ENCODE measurements at regions not wholly inside any gene's neighbourhood (a gene's known extent, or its start where the extent isn't known, plus 50 kb on each side); places are given as distances from the start of the nearest gene placed in this dataset.

- H3K27me3 ChIP-seq (ENCODE audit: insufficient read depth, low read length), result no peaks in the 10 kb centered on the region
- H3K79me2 ChIP-seq (ENCODE audit: control insufficient read depth, insufficient read depth, low read length, unreplicated experiment), result no peaks in the 10 kb centered on the region
- no peak overlapping the region for H3K4me3 ChIP-seq (ENCODE audit: low read depth, low read length)
- no peaks in the 10 kb centered on the region for H3K4me1 ChIP-seq (ENCODE audit: control insufficient read depth, insufficient read depth, low read length, unreplicated experiment)
- H2AFZ ChIP-seq (ENCODE audit: low read length, unreplicated experiment), result no peak overlapping the region
- H3K36me3 ChIP-seq (ENCODE audit: insufficient read depth, low read length), result no peaks in the 10 kb centered on the region
- H3K27ac ChIP-seq (ENCODE audit: low read depth, low read length), result no peak overlapping the region
These were observed 252.9 kb upstream of the SLITRK6 start for GRCh38 chr13:86052141-86052540.

GRCh38 chr13:86051134-86052103 is 252.2 kb upstream of the SLITRK6 start:
- Histone ChIP-seq H3K36me3 (ENCODE audit: insufficient read depth, low read length) (no peaks in the 10 kb centered on the region), H3K4me1 (ENCODE audit: control insufficient read depth, insufficient read depth, low read length, unreplicated experiment) (no peaks in the 10 kb centered on the region), H3K4me3 (ENCODE audit: low read depth, low read length) (no peak overlapping the region), H2AFZ (ENCODE audit: low read length, unreplicated experiment) (no peak overlapping the region), H3K27ac (ENCODE audit: low read depth, low read length) (no peak overlapping the region), H3K27me3 (ENCODE audit: insufficient read depth, low read length) (no peaks in the 10 kb centered on the region), H3K79me2 (ENCODE audit: control insufficient read depth, insufficient read depth, low read length, unreplicated experiment) (no peaks in the 10 kb centered on the region)

- no peaks in the 10 kb centered on the region for H3K4me1 ChIP-seq (ENCODE audit: control insufficient read depth, insufficient read depth, low read length, unreplicated experiment)
- no peaks in the 10 kb centered on the region for H3K27me3 ChIP-seq (ENCODE audit: insufficient read depth, low read length)
- H2AFZ ChIP-seq (ENCODE audit: low read length, unreplicated experiment), result no peak overlapping the region
- H3K36me3 ChIP-seq (ENCODE audit: insufficient read depth, low read length), result no peaks in the 10 kb centered on the region
- no peak overlapping the region for H3K27ac ChIP-seq (ENCODE audit: low read depth, low read length)
- H3K79me2 ChIP-seq (ENCODE audit: control insufficient read depth, insufficient read depth, low read length, unreplicated experiment), result no peaks in the 10 kb centered on the region
- H3K4me3 ChIP-seq (ENCODE audit: low read depth, low read length), result no peak overlapping the region
These were observed 239.3 kb upstream of the SLITRK6 start for GRCh38 chr13:86038490-86038889.

GRCh38 chr13:86020351-86021002 is 221.3 kb upstream of the SLITRK6 start:
- Histone ChIP-seq H3K27me3 (ENCODE audit: insufficient read depth, low read length) (no peaks in the 10 kb centered on the region), H3K79me2 (ENCODE audit: control insufficient read depth, insufficient read depth, low read length, unreplicated experiment) (no peaks in the 10 kb centered on the region), H2AFZ (ENCODE audit: low read length, unreplicated experiment) (peak overlapping the region; percentile 60), H3K36me3 (ENCODE audit: insufficient read depth, low read length) (no peaks in the 10 kb centered on the region), H3K4me3 (ENCODE audit: low read depth, low read length) (0 out of 2 replicates have a peak overlapping the region, but pooled peaks have one; percentile 40), H3K27ac (ENCODE audit: low read depth, low read length) (no peak overlapping the region), H3K4me1 (ENCODE audit: control insufficient read depth, insufficient read depth, low read length, unreplicated experiment) (no peaks in the 10 kb centered on the region)

- Histone ChIP-seq H3K27me3 (ENCODE audit: insufficient read depth, low read length) (no peaks in the 10 kb centered on the region), H3K27ac (ENCODE audit: low read depth, low read length) (no peak overlapping the region), H2AFZ (ENCODE audit: low read length, unreplicated experiment) (no peak overlapping the region), H3K36me3 (ENCODE audit: insufficient read depth, low read length) (no peaks in the 10 kb centered on the region), H3K79me2 (ENCODE audit: control insufficient read depth, insufficient read depth, low read length, unreplicated experiment) (no peaks in the 10 kb centered on the region), H3K4me1 (ENCODE audit: control insufficient read depth, insufficient read depth, low read length, unreplicated experiment) (no peaks in the 10 kb centered on the region), H3K4me3 (ENCODE audit: low read depth, low read length) (no peak overlapping the region)
These were observed 207.1 kb upstream of the SLITRK6 start for GRCh38 chr13:86006317-86006716.

GRCh38 chr13:86003029-86003428 is 203.8 kb upstream of the SLITRK6 start:
- Histone ChIP-seq H3K36me3 (ENCODE audit: insufficient read depth, low read length) (no peaks in the 10 kb centered on the region), H3K4me1 (ENCODE audit: control insufficient read depth, insufficient read depth, low read length, unreplicated experiment) (no peaks in the 10 kb centered on the region), H3K4me3 (ENCODE audit: low read depth, low read length) (no peak overlapping the region), H3K79me2 (ENCODE audit: control insufficient read depth, insufficient read depth, low read length, unreplicated experiment) (no peaks in the 10 kb centered on the region), H3K27me3 (ENCODE audit: insufficient read depth, low read length) (no peaks in the 10 kb centered on the region), H3K27ac (ENCODE audit: low read depth, low read length) (no peak overlapping the region), H2AFZ (ENCODE audit: low read length, unreplicated experiment) (no peak overlapping the region)

- Histone ChIP-seq H3K79me2 (ENCODE audit: control insufficient read depth, insufficient read depth, low read length, unreplicated experiment) (no peaks in the 10 kb centered on the region), H3K4me3 (ENCODE audit: low read depth, low read length) (no peak overlapping the region), H3K27me3 (ENCODE audit: insufficient read depth, low read length) (no peaks in the 10 kb centered on the region), H2AFZ (ENCODE audit: low read length, unreplicated experiment) (no peak overlapping the region), H3K27ac (ENCODE audit: low read depth, low read length) (no peak overlapping the region), H3K36me3 (ENCODE audit: insufficient read depth, low read length) (no peaks in the 10 kb centered on the region), H3K4me1 (ENCODE audit: control insufficient read depth, insufficient read depth, low read length, unreplicated experiment) (peaks cover 5% of the 10 kb centered on the region)
These were observed 201.3 kb upstream of the SLITRK6 start for GRCh38 chr13:86000546-86000945.

- Histone ChIP-seq H3K36me3 (ENCODE audit: insufficient read depth, low read length) (no peaks in the 10 kb centered on the region), H3K27me3 (ENCODE audit: insufficient read depth, low read length) (no peaks in the 10 kb centered on the region), H3K4me1 (ENCODE audit: control insufficient read depth, insufficient read depth, low read length, unreplicated experiment) (peaks cover 5% of the 10 kb centered on the region), H3K27ac (ENCODE audit: low read depth, low read length) (peak overlapping the region; percentile 36; the same call in 1 of the 2 replicates), H2AFZ (ENCODE audit: low read length, unreplicated experiment) (no peak overlapping the region), H3K4me3 (ENCODE audit: low read depth, low read length) (no peak overlapping the region), H3K79me2 (ENCODE audit: control insufficient read depth, insufficient read depth, low read length, unreplicated experiment) (no peaks in the 10 kb centered on the region)
These were observed 198.4 kb upstream of the SLITRK6 start for GRCh38 chr13:85997587-85997986.

GRCh38 chr13:85995788-85996418 is 196.7 kb upstream of the SLITRK6 start:
- Histone ChIP-seq H3K79me2 (ENCODE audit: control insufficient read depth, insufficient read depth, low read length, unreplicated experiment) (no peaks in the 10 kb centered on the region), H2AFZ (ENCODE audit: low read length, unreplicated experiment) (peak overlapping the region; percentile 60), H3K36me3 (ENCODE audit: insufficient read depth, low read length) (no peaks in the 10 kb centered on the region), H3K27me3 (ENCODE audit: insufficient read depth, low read length) (no peaks in the 10 kb centered on the region), H3K4me1 (ENCODE audit: control insufficient read depth, insufficient read depth, low read length, unreplicated experiment) (peaks cover 5% of the 10 kb centered on the region), H3K4me3 (ENCODE audit: low read depth, low read length) (no peak overlapping the region), H3K27ac (ENCODE audit: low read depth, low read length) (no peak overlapping the region)

- H3K4me3 ChIP-seq (ENCODE audit: low read depth, low read length), result peak overlapping the region; percentile 29; the same call in 1 of the 2 replicates
- H3K79me2 ChIP-seq (ENCODE audit: control insufficient read depth, insufficient read depth, low read length, unreplicated experiment), result no peaks in the 10 kb centered on the region
- peak overlapping the region; percentile 14 for H2AFZ ChIP-seq (ENCODE audit: low read length, unreplicated experiment)
- no peaks in the 10 kb centered on the region for H3K27me3 ChIP-seq (ENCODE audit: insufficient read depth, low read length)
- H3K36me3 ChIP-seq (ENCODE audit: insufficient read depth, low read length), result no peaks in the 10 kb centered on the region
- H3K27ac ChIP-seq (ENCODE audit: low read depth, low read length), result no peak overlapping the region
- H3K4me1 ChIP-seq (ENCODE audit: control insufficient read depth, insufficient read depth, low read length, unreplicated experiment), result peaks cover 5% of the 10 kb centered on the region
These were observed 194.3 kb upstream of the SLITRK6 start for GRCh38 chr13:85993567-85993966.

Measured in ACC112 (cell line).